ENCODE measurements at regions not wholly inside any gene's neighbourhood (a gene's known extent, or its start where the extent isn't known, plus 50 kb on each side); places are given as distances from the start of the nearest gene placed in this dataset.

GRCh38 chr9:109549386-109549785 lies 51.3 kb upstream of the PTPN3 start:
- DNase-seq (ENCODE audit: extremely low read depth, low read depth), result no peak

- DNase-seq (ENCODE audit: extremely low read depth, low read depth), result no peak
Measured at GRCh38 chr9:109551651-109552050, 53.5 kb upstream of the PTPN3 start.

- no peak for DNase-seq (ENCODE audit: extremely low read depth, low read depth)
Measured at GRCh38 chr9:109555215-109555614, 57.1 kb upstream of the PTPN3 start.

- no peak for DNase-seq (ENCODE audit: extremely low read depth, low read depth)
Measured at GRCh38 chr9:109556061-109556460, 58.0 kb upstream of the PTPN3 start.

- DNase-seq (ENCODE audit: extremely low read depth, low read depth), result no peak
Measured at GRCh38 chr9:109556786-109557185, 58.7 kb upstream of the PTPN3 start.

GRCh38 chr9:109557481-109557880 lies 59.4 kb upstream of the PTPN3 start:
- DNase-seq (ENCODE audit: extremely low read depth, low read depth), result no peak

GRCh38 chr9:109558718-109559151 lies 60.6 kb upstream of the PTPN3 start:
- DNase-seq (ENCODE audit: extremely low read depth, low read depth), result no peak

GRCh38 chr9:109560470-109561132 lies 62.5 kb upstream of the PTPN3 start:
- no peak for DNase-seq (ENCODE audit: extremely low read depth, low read depth)

GRCh38 chr9:109561137-109561536 lies 63.0 kb upstream of the PTPN3 start:
- DNase-seq (ENCODE audit: extremely low read depth, low read depth), result no peak

GRCh38 chr9:109568089-109568488 lies 70.0 kb upstream of the PTPN3 start:
- no peak for DNase-seq (ENCODE audit: extremely low read depth, low read depth)

- DNase-seq (ENCODE audit: extremely low read depth, low read depth), result no peak
Measured at GRCh38 chr9:109568568-109569210, 70.6 kb upstream of the PTPN3 start.

- DNase-seq (ENCODE audit: extremely low read depth, low read depth), result peak; percentile 70
Measured at GRCh38 chr9:109574061-109574882, 76.2 kb upstream of the PTPN3 start.

- DNase-seq (ENCODE audit: extremely low read depth, low read depth), result no peak
Measured at GRCh38 chr9:109576762-109577161, 78.7 kb upstream of the PTPN3 start.

GRCh38 chr9:109579191-109579948 lies 81.3 kb upstream of the PTPN3 start:
- DNase-seq (ENCODE audit: extremely low read depth, low read depth), result no peak

- DNase-seq (ENCODE audit: extremely low read depth, low read depth), result no peak
Measured at GRCh38 chr9:109582386-109582785, 84.3 kb upstream of the PTPN3 start.

- no peak for DNase-seq (ENCODE audit: extremely low read depth, low read depth)
Measured at GRCh38 chr9:109584205-109584604, 86.1 kb upstream of the PTPN3 start.

- no peak for DNase-seq (ENCODE audit: extremely low read depth, low read depth)
Measured at GRCh38 chr9:109585796-109586195, 87.7 kb upstream of the PTPN3 start.

- DNase-seq (ENCODE audit: extremely low read depth, low read depth), result no peak
Measured at GRCh38 chr9:109586993-109587392, 88.9 kb upstream of the PTPN3 start.

GRCh38 chr9:109588415-109588814 lies 90.3 kb upstream of the PTPN3 start:
- no peak for DNase-seq (ENCODE audit: extremely low read depth, low read depth)

GRCh38 chr9:109590966-109591365 lies 92.9 kb upstream of the PTPN3 start:
- no peak for DNase-seq (ENCODE audit: extremely low read depth, low read depth)

GRCh38 chr9:109591691-109592090 lies 93.6 kb upstream of the PTPN3 start:
- DNase-seq (ENCODE audit: extremely low read depth, low read depth), result no peak

All from NCI-H460 (cell line).